Epithelial cell of esophagus (primary cell): ENCODE measurements at regions not wholly inside any gene's neighbourhood (a gene's known extent, or its start where the extent isn't known, plus 50 kb on each side); places are given as distances from the start of the nearest gene placed in this dataset.
"Not testable (repeated sequence)": the region's sequence is repeated elsewhere in the genome, so short reads cannot be mapped to it uniquely, and the experiment has no call there.

Experiments
- DNase-seq: peaks from one replicate; pipeline ENCODE4 v3.0.0; 2010; ENCODE audit warnings: low read depth
- H3K4me3 ChIP-seq: 2 replicates; pipeline ENCODE4 v1.5.1; 2011; ENCODE audit warnings: mild to moderate bottlenecking, low read length, control low read depth
- TF ChIP-seq, protein P1 (sequence below): IDR thresholded peaks from 2 replicates; pipeline ENCODE4 v1.5.1; 2011; ENCODE audit warnings: low read depth, mild to moderate bottlenecking, low read length, control low read depth, inconsistent platforms; ENCODE audit not compliant: insufficient read depth; ENCODE audit errors: missing control alignments

DNA sequence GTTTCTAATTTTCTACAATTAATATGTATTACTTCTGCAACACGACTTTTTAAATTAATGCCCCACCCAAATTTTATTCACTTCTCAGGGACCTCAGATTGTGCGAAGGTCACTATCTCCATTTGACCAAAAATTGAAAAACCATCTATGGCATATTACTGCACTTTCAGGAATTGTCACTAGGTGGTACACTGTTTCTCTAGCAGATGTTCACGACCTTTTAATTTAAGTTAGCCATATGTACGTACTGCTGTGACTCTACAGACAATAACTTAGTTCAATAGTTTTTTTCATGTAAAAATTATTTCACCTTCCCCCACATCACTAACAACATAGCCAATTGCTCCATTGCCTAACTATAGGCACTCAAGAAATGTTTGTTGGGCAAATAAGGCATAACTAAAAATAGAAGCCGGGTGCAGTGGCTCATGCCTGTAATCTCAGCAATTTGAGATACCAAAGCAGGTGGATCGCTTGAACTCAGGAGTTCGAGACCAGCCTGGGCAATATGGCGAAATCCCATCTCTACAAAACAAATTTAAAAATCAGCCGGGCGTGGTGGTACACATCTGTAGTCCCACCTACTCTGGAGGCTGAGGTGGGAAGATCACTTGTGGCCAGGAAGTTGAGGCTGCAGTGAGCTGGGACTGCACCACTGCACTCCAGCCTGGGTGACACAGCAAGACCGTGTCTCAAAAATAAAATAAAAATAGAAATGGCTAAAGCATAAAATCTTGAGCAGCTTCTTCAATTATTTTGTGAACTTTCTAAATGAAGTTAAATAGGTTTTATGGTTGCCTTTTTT, 75.7 kb upstream of the PKN2 start:
- peak; percentile 51 for DNase-seq
- TF ChIP-seq, protein P1, sequence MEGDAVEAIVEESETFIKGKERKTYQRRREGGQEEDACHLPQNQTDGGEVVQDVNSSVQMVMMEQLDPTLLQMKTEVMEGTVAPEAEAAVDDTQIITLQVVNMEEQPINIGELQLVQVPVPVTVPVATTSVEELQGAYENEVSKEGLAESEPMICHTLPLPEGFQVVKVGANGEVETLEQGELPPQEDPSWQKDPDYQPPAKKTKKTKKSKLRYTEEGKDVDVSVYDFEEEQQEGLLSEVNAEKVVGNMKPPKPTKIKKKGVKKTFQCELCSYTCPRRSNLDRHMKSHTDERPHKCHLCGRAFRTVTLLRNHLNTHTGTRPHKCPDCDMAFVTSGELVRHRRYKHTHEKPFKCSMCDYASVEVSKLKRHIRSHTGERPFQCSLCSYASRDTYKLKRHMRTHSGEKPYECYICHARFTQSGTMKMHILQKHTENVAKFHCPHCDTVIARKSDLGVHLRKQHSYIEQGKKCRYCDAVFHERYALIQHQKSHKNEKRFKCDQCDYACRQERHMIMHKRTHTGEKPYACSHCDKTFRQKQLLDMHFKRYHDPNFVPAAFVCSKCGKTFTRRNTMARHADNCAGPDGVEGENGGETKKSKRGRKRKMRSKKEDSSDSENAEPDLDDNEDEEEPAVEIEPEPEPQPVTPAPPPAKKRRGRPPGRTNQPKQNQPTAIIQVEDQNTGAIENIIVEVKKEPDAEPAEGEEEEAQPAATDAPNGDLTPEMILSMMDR: peak; percentile 70
- H3K4me3 ChIP-seq: no peak overlapping the region

DNA sequence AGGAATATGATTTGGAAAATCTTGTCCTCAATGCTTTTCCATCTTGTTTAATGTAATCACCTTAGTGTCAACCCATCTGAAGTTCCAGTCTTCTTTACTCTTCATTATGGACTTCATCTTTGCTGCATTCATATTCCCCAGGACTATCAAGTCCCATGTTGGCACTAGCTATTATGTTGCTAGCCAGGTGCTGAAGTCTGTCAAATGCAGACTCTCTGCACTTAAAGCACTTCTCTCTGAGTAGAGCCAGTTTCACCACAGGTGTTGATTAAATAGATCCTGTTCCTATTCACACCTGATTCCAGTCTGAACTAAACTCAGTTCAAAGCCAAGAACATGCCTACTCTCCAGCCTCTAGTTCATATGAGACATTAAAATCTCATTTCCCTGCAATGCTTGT, 75.0 kb upstream of the PKN2 start:
- no peak overlapping the region for H3K4me3 ChIP-seq
- peak; percentile 4 for DNase-seq
- TF ChIP-seq, protein P1: no peak

DNA sequence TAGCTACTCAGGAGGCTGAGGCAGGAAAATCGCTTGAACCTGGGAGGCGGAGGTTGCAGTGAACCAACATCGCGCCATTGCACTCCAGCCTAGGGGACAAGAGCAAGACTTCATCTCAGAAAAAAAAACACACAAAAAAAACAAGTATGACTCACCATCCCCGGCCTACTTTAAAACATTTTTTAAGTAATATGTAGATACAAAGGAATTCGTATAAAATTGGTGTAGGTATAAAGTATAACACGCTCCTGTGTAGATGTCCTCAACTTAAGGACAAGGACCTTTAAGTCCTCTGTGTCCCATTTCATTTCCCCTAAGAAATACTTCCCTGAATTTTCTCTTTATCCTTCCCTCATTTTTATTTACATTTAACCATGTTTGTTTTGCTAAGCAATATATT, 73.4 kb upstream of the PKN2 start:
- H3K4me3 ChIP-seq: no peak overlapping the region
- TF ChIP-seq, protein P1: no peak
- DNase-seq: no peak

DNA sequence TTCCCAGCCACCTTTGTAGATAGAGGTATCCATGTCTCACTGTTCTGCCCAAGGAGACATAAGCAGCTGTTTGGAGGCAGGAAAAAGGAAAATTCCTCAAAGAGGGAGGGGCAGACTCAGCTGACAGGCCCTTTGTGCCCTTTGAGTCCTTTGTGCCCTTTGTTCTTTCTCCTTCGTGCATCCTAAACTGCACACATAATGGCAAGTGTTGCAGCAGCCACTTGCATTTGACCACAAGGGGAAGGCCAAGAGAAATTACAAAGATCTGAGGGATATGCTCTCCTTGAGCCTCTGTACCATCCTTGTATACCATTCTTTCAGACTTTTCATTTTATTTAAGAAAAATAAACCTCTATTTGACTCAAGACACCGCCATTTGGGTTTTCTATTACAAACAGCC, 71.8 kb upstream of the PKN2 start:
- no peak overlapping the region for H3K4me3 ChIP-seq
- no peak for DNase-seq
- TF ChIP-seq, protein P1: no peak

DNA sequence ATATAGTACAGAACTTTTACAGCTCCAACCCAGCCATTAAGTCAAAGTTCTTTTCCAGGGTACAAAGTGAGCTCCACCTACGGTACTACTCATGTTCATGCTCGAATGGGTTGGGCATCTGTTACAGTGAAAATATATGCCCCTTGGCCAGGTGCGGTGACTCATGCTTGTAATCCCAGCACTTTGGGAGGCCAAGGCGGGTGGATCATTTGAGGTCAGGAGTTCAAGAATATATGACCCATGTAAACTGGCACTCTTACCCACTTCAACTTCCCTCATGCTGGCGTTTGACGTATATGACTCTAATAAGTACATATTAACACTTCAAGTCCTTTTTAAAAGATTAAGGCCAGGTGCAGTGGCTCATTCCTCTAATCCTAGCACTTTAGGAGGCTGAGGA, 71.3 kb upstream of the PKN2 start:
- H3K4me3 ChIP-seq: no peak overlapping the region
- TF ChIP-seq, protein P1: no peak
- DNase-seq: peak; percentile 65

DNA sequence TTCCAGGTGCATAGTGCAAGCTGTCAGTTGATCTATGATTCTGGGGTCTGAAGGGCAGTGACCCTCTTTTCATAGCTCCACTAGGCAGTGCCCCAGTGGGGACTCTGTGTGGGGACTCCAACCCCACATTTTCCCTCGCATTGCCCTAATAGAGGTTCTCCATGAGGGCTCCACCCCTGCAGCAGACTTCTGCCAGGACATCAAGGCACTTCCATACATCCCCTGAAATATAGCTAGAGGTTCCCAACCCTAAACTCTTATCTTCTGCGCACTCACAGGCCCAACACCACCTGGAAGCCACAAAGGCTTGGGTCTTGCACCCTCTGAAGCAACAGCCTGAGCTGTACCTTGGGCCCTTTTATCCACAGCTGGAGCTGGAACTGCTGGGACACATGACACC, 65.7 kb upstream of the PKN2 start:
- no peak overlapping the region for H3K4me3 ChIP-seq
- TF ChIP-seq, protein P1: no peak
- no peak for DNase-seq

DNA sequence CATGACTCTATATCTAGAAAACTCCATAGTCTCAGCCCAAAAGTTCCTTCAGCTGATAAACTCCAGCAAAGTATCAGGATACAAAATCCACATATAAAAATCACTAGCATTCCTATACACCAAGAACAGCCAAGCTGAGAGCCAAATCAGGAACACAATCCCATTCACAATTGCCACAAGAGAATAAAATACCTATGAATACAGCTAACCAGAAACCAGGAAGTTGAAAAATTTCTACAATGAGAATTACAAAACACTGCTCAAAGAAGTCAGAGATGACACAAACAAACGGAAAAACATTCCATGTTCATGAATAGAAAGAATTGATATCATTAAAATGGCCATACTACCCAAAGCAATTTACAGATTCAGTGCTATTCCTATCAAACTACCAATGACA, 61.0 kb upstream of the PKN2 start:
- DNase-seq: peak; percentile 47
- not testable (repeated sequence) for H3K4me3 ChIP-seq
